Bronchial epithelial cell (primary cell): ENCODE measurements at regions not wholly inside any gene's neighbourhood (a gene's known extent, or its start where the extent isn't known, plus 50 kb on each side); places are given as distances from the start of the nearest gene placed in this dataset.
A peak's percentile ranks its signal among the peaks of the same experiment; 100 is the strongest.
"Not testable (repeated sequence)": the region's sequence is repeated elsewhere in the genome, so short reads cannot be mapped to it uniquely, and the experiment has no call there.

Experiments
- DNase-seq: peaks from one replicate; pipeline ENCODE4 v3.0.0-alpha.2; 2010; ENCODE audit warnings: low read depth
- FAIRE-seq: peaks from 2 replicates; lab custom pipeline; 2011; peaks lifted over from hg19 to GRCh38; lab: Jason Lieb, UNC
- H3K27me3 ChIP-seq: 2 replicates; pipeline ENCODE4 v1.5.1; 2011; ENCODE audit warnings: low read length; ENCODE audit not compliant: control insufficient read depth, insufficient read depth
- H3K36me3 ChIP-seq: 2 replicates; pipeline ENCODE4 v1.5.1; 2011; ENCODE audit warnings: low read length; ENCODE audit not compliant: control insufficient read depth, insufficient read depth
- H3K4me3 ChIP-seq: 2 replicates; pipeline ENCODE4 v1.5.1; 2011; ENCODE audit warnings: mild to moderate bottlenecking, low read depth, low read length, control low read depth
- TF ChIP-seq, protein P1 (sequence below): IDR thresholded peaks from 2 replicates; pipeline ENCODE4 v1.5.1; 2011; ENCODE audit warnings: mild to moderate bottlenecking, moderate library complexity, low read length, control low read depth, inconsistent platforms; ENCODE audit not compliant: insufficient read depth, severe bottlenecking

DNA sequence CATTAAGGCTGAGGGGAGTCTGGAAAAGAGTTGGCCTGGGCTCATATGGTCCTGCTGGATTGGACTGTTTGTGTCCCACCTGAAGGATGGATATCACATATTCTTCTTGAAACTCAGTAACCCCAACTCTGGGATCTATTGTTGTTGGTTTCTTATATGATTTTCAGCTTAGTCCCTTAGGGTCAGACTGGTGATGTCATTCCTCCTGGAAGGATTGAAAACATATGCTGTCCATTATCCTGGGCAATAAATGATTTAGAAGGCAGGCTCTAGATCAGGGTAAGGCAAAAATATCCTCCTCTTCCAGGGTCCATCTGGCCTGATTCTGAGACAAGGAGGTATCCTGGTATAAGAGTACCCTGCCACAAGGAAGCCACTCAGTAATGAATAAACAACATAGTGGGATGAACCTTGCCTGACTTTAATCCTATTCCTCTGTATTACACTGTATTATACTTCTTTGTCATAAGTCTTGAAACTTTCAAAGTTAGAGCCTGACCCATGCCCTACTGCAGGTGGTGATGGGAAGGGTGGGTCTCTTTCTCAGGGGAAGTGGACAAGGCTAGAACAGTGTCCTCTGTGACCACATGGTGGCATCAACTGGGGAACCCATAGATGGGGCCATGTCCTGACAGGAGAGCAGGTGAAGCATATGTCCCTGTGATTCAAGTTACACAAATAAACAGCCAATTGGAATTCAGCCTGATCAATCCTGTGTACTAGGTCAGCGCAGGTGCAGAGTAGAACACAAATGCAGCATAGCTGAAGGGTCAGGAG is 454.4 kb upstream of the TRPC7 start:
- peaks cover 2% of the 10 kb centered on the region for H3K27me3 ChIP-seq
- no peak overlapping the region for H3K4me3 ChIP-seq
- FAIRE-seq (peak; percentile 80), DNase-seq (no peak)
- no peaks in the 10 kb centered on the region for H3K36me3 ChIP-seq
- TF ChIP-seq, protein P1, sequence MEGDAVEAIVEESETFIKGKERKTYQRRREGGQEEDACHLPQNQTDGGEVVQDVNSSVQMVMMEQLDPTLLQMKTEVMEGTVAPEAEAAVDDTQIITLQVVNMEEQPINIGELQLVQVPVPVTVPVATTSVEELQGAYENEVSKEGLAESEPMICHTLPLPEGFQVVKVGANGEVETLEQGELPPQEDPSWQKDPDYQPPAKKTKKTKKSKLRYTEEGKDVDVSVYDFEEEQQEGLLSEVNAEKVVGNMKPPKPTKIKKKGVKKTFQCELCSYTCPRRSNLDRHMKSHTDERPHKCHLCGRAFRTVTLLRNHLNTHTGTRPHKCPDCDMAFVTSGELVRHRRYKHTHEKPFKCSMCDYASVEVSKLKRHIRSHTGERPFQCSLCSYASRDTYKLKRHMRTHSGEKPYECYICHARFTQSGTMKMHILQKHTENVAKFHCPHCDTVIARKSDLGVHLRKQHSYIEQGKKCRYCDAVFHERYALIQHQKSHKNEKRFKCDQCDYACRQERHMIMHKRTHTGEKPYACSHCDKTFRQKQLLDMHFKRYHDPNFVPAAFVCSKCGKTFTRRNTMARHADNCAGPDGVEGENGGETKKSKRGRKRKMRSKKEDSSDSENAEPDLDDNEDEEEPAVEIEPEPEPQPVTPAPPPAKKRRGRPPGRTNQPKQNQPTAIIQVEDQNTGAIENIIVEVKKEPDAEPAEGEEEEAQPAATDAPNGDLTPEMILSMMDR = no peak

DNA sequence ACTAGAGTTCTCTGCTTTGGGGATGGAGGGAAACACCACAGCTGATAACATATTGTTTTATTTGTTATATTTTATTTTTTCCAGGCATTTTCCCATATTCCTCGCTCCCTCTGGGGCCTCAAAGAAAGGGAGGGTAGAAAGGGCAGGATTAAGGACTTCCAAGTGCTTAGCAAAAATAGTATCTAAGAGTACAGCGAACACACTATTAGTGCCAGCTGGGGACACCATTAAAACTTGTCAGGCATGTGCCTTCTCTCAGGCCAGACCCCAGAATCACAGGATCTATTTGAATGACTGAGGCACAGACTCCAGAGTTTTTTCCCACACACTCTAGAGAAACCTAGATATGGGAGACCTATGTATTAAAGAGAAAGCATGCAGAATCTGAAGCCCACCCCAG is 451.0 kb upstream of the TRPC7 start:
- FAIRE-seq (no peak), DNase-seq (no peak)
- TF ChIP-seq, protein P1 = no peak
- Histone ChIP-seq H3K27me3 (peaks cover 2% of the 10 kb centered on the region), H3K36me3 (no peaks in the 10 kb centered on the region), H3K4me3 (no peak overlapping the region)

DNA sequence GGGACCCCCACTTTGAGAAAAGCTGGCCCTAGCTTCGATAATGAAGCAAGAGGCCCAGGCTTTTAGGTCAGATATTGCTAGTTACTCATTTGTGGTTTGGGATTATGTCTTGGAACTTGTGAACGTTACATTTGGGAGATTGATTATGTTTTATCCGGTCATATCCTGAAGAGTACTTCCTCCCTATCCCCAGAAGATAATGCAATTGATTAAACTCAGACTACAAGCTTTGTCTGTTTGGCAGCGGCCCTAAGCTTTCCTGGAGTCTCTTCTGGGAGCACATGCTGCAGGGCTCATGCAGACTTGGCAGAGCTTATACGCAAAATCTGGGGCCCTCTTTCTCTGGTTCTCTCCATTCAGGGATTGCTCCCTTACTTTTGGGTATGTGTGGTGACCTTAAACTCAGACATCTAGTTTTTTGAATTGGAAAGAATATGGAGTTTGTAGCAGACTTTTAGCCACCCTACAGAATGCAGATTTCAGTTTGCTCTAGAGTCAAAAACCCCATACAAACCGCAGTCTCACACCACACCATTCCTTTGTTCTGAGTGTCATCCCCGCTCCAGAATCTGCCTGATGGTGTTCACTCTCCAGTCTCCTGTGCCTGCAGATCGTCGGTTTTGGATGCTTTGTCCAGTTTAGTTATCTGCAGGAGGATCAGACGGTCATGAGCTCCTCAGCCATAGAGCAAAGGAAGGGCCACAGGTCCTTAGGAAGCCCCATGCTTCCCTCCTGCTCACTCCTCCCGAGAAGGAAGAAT is 449.5 kb upstream of the TRPC7 start:
- no peak for DNase-seq
- Histone ChIP-seq H3K36me3 (no peaks in the 10 kb centered on the region), H3K27me3 (no peaks in the 10 kb centered on the region), H3K4me3 (no peak overlapping the region)
- TF ChIP-seq, protein P1 = no peak
- no peak for FAIRE-seq

DNA sequence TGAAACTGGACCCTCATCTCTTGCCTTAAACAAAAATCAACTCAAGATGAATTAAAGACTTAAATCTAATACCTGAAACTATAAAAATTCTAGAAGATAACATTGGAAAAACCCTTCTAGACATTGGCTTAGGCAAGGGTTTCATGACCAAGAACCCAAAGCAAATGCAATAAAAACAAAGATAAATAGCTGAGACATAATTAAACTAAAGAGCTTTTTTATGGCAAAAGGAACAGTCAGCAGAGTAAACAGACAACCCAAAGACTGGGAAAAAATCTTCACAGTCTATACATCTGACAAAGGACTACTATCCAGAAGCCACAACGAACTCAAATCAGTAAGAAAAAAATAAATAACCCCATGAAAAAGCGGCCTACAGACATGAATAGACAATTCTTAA is 446.9 kb upstream of the TRPC7 start:
- DNase-seq = not testable (repeated sequence)

DNA sequence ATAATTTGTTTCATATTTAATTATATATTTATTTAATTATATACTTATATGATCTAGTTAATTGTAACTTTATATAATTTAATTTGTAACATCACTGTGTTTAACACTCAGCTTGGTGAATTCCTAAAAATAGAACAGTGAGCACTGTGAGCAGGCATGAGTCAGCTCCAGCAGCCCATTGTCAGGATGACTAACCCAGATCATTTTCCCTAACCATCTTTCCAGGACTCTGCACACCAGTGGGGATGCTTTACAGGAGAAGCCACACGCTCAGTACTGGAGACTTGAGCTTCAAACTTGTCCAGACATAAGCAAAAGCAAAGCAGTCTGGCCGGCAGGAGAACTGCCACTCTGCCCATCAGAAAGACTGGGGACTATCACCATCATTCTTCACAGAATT is 446.2 kb upstream of the TRPC7 start:
- FAIRE-seq = no peak
- Histone ChIP-seq H3K36me3 (no peaks in the 10 kb centered on the region), H3K4me3 (no peak overlapping the region), H3K27me3 (no peaks in the 10 kb centered on the region)
- DNase-seq = peak; percentile 94
- TF ChIP-seq, protein P1 = no peak

More for the DNA sequence above, 446.9 kb upstream of the TRPC7 start:
- FAIRE-seq, H3K36me3 ChIP-seq, H3K4me3 ChIP-seq, H3K27me3 ChIP-seq: not testable (repeated sequence)

DNA sequence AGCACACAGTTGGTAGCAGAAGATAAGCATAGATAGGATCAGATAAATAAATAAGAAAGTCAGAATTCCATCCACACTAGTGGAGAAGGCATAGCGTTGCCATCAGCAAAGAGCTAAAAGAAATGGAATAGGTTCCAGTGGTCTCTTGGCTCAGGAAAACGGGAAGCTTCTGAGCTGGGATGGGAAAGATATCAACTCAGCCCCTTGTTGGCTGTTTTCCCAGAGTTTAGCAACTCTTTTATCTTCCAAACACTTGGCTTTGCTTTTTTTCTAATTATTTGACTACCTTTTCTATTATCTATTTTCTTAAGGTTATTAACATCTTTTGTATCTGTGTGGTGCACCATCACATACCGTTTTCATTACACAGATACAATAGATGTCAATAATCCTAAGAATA is 445.7 kb upstream of the TRPC7 start:
- TF ChIP-seq, protein P1 = no peak
- DNase-seq (no peak), FAIRE-seq (no peak)
- Histone ChIP-seq H3K27me3 (no peaks in the 10 kb centered on the region), H3K36me3 (no peaks in the 10 kb centered on the region), H3K4me3 (no peak overlapping the region)
